ENCODE measurements at regions not wholly inside any gene's neighbourhood (a gene's known extent, or its start where the extent isn't known, plus 50 kb on each side); places are given as distances from the start of the nearest gene placed in this dataset.

DNA sequence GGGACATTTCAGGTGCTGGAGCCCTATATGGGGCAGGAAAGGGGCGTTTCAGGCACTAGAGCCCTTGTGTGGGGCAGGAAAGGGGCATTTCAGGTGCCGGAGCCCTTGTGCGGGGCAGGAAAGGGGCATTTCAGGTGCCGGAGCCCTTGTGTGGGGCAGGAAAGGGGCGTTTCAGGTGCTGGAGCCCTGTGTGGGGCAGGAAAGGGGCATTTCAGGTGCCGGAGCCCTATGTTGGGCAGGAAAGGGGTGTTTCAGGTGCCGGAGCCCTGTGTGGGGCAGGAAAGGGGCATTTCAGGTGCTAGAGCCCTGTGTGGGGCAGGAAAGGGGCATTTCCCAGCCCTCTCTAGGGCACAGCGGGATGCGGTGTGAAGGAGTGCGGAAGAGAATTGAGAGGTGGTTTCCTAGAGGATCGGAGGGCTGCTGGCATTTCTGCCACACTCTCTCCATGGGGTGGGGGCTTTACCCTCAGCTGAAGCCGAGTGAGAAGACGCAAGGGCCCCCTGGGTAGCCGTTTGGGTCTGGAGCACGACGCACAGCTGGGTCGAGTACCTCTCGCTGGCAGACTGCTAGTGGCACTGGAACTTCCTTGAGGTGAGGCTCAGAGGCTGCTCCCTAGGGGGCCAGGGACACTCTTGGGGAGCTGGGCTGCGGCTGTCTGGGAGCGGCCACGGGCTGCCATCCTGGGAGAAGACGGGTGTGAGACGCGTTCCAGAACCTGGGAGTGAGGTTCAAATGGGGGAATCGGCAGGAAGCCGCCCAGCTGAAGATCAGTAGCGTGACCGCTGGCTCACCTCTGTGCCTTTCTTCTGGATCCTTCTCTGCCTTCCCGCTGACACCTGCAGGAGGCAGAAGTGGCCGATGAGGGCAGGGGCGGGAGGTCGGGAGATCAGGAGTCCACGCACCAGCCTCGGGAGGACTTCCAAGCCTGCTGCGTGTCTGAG, 122.6 kb upstream of the IRX4 start:
- no peaks in the 10 kb centered on the region; a peak in 1 of 7 replicates for H3K4me1 ChIP-seq (replicated peaks in 1 of 4; ENCODE audit: control insufficient read depth in 3 of 4, insufficient read depth in 4 of 4, low read length in 3 of 4)
- H3K14ac ChIP-seq (ENCODE audit: insufficient read length): no peak overlapping the region
- no peak overlapping the region for H3K56ac ChIP-seq (replicated peaks; ENCODE audit: insufficient read length, low read depth, low read length)
- H3K9me3 ChIP-seq (ENCODE audit: insufficient read depth in 2 of 2, low read depth in 1 of 2, low read length in 1 of 2): no peaks in the 10 kb centered on the region
- H3K27ac ChIP-seq (ENCODE audit: low read depth, low read length): no peak overlapping the region
- DNase-seq (ENCODE audit: low read depth in 1 of 2, low spot score in 2 of 2): no peak
- no peak overlapping the region for H2BK12ac ChIP-seq (ENCODE audit: low read depth, low read length)
- H3K79me1 ChIP-seq (ENCODE audit: low read depth, low read length): no peaks in the 10 kb centered on the region
- no peak overlapping the region for H4K91ac ChIP-seq (replicated peaks; ENCODE audit: insufficient read length, low read length)
- no peak overlapping the region for H3K18ac ChIP-seq (ENCODE audit: extremely low read depth, low read length)
- no peak overlapping the region for H3K4me2 ChIP-seq (ENCODE audit: insufficient read depth in 1 of 2, low read depth in 2 of 2, low read length in 2 of 2)
- no peak overlapping the region for H2BK5ac ChIP-seq (ENCODE audit: low read depth, low read length)
- no peak overlapping the region for H4K8ac ChIP-seq (ENCODE audit: extremely low read depth, insufficient read depth, low read length)
- FAIRE-seq: no peak
- TF ChIP-seq SIRT6 (IDR thresholded peaks at IDR 0.05; ENCODE audit: low read length) (no peak), HDAC6 (IDR thresholded peaks at IDR 0.05; ENCODE audit: low read depth, low read length) (no peak), MAX (IDR thresholded peaks at IDR 0.05) (no peak), TBP (IDR thresholded peaks at IDR 0.05; ENCODE audit: low read depth, low read length) (no peak), GTF2F1 (IDR thresholded peaks at IDR 0.05; ENCODE audit: borderline replicate concordance, low read depth, low read length) (no peak), CTCF (IDR thresholded peaks at IDR 0.05; ENCODE audit: control extremely low read depth in 1 of 3, insufficient read depth in 1 of 3, low read depth in 1 of 3, low read length in 3 of 3) (peak in 2 of 3 experiments; percentile 8 to 13; a peak in 2 of 4 replicates), KDM4A (IDR thresholded peaks at IDR 0.05; ENCODE audit: low read depth, low read length, severe bottlenecking) (no peak), POLR2AphosphoS5 (IDR thresholded peaks at IDR 0.05; ENCODE audit: low read depth, low read length) (no peak)
- no peak overlapping the region for H2BK15ac ChIP-seq (ENCODE audit: low read length)
- no peaks in the 10 kb centered on the region for H4K20me1 ChIP-seq (replicated peaks in 1 of 2; ENCODE audit: control insufficient read depth in 1 of 2, insufficient read depth in 2 of 2, low read length in 2 of 2)
- H3K27me3 ChIP-seq (replicated peaks in 1 of 4; ENCODE audit: control insufficient read depth in 3 of 4, extremely low read depth in 1 of 4, insufficient read depth in 3 of 4, low read length in 3 of 4): 0 out of 7 replicates have a peak, but pooled peaks cover 0 to 3% (median 0%) of the 10 kb centered on the region in 4 experiments
- no peak overlapping the region for H2AK5ac ChIP-seq (ENCODE audit: low read depth, low read length)
- H2BK20ac ChIP-seq (ENCODE audit: low read length): no peak overlapping the region
- H3K79me2 ChIP-seq (ENCODE audit: control insufficient read depth in 1 of 2, insufficient read depth in 2 of 2, low read length in 2 of 2): no peaks in the 10 kb centered on the region
- whole genome bisulfite sequencing, 2 experiments (ENCODE audit: extremely low coverage in 1 of 2, insufficient coverage in 1 of 2, insufficient read length in 1 of 2, insufficient replicate concordance in 2 of 2, low coverage in 1 of 2, low lambda C conversion rate in 2 of 2, missing lambda C conversion rate in 1 of 2): 93% methylated on average over 32 of the region's 35 CpGs; no CpG with 5 or more reads in 1 of the 2 experiments
- POLR2A ChIA-PET (ENCODE audit: partially characterized antibody): no interaction called here
- no peak overlapping the region for H2BK120ac ChIP-seq (replicated peaks; ENCODE audit: low read depth, low read length)
- H2AFZ ChIP-seq (ENCODE audit: low read length): no peak overlapping the region
- H3K4me3 ChIP-seq (ENCODE audit: extremely low read depth in 1 of 4, insufficient read depth in 2 of 4, low read depth in 3 of 4, low read length in 4 of 4): no peak overlapping the region
- H3K4ac ChIP-seq (replicated peaks; ENCODE audit: insufficient read length, low read depth, low read length): no peak overlapping the region
- H3K9ac ChIP-seq (replicated peaks in 1 of 4; ENCODE audit: extremely low read depth in 1 of 4, low read depth in 3 of 4, low read length in 3 of 4): no peak overlapping the region
- CTCF ChIA-PET (ENCODE audit: partially characterized antibody): interaction anchor here (0.7 to 1.3 kb wide), 3 partner anchors 10 to 248 kb away, joined by 3 to 4 read pairs (median 3); no protein-coding TSS in a partner anchor
- H4K5ac ChIP-seq (ENCODE audit: insufficient read length, low read depth, low read length): no peak overlapping the region
- H3K23me2 ChIP-seq (ENCODE audit: low read depth, low read length): no peaks in the 10 kb centered on the region
- no peaks in the 10 kb centered on the region for H3K36me3 ChIP-seq (ENCODE audit: control insufficient read depth in 2 of 4, insufficient read depth in 4 of 4, low read length in 3 of 4)
- H3K23ac ChIP-seq (ENCODE audit: insufficient read length): no peak overlapping the region

Data from H1 (cell line).